Prostate gland (tissue), 2 donors: ENCODE measurements at regions not wholly inside any gene's neighbourhood (a gene's known extent, or its start where the extent isn't known, plus 50 kb on each side); places are given as distances from the start of the nearest gene placed in this dataset.
"Not testable (repeated sequence)": the region's sequence is repeated elsewhere in the genome, so short reads cannot be mapped to it uniquely, and the experiment has no call there.

Experiments used
- DNase-seq: peaks from one replicate; pipeline ENCODE4 v3.0.0-alpha.2; 2019; ENCODE audit warnings: low spot score
- H3K27ac ChIP-seq, 2 donors: fragments of 200-600 bp; sonication (generic); 2 replicates each; pipeline ENCODE4 v1.5.1; 2017 to 2019
- H3K27me3 ChIP-seq: fragments of 200-600 bp; sonication (generic); replicated peaks from 2 replicates; pipeline ENCODE4 v1.5.1; 2019; ENCODE audit not compliant: insufficient read depth
- H3K36me3 ChIP-seq, 2 donors: fragments of 200-600 bp; sonication (generic); 1 replicate in 1 of 2; 2 replicates in 1 of 2; pipeline versions ENCODE4 v1.5.1 to v1.8.1; 2017 to 2019
- H3K4me1 ChIP-seq: fragments of 200-600 bp; sonication (generic); replicated peaks from 2 replicates; pipeline ENCODE4 v1.5.1; 2019
- H3K4me3 ChIP-seq, 2 donors: fragments of 200-600 bp; sonication (generic); 2 replicates each; pipeline ENCODE4 v1.5.1; 2017 to 2019
- H3K9me3 ChIP-seq: fragments of 200-600 bp; sonication (generic); 2 replicates; pipeline ENCODE4 v1.5.1; 2017
- CTCF ChIP-seq, 4 experiments: fragments of 200-600 bp in 2 of 4; fragments of 450-650 bp in 2 of 4; sonication (generic) in 2 of 4; IDR thresholded peaks; 1 replicate in 3 of 4; 2 replicates in 1 of 4; pipeline ENCODE4 v1.5.1; 2016 to 2019; ENCODE audit warnings: antibody characterized with exemption in 4 of 4, mild to moderate bottlenecking in 2 of 4, moderate library complexity in 2 of 4
- POLR2A ChIP-seq: fragments of 450-650 bp; IDR thresholded peaks from one replicate; pipeline ENCODE4 v1.6.1; 2016; ENCODE audit warnings: antibody characterized with exemption, mild to moderate bottlenecking
- POLR2AphosphoS5 ChIP-seq: sonication (generic); formaldehyde crosslinking; IDR thresholded peaks from one replicate; pipeline ENCODE4 v1.6.1; 2017; ENCODE audit warnings: antibody characterized with exemption
- WGBS: methylation state at CpG from one replicate; pipeline ENCODE4 v1.1.5; 2018; 5-methylcytosine and 5-hydroxymethylcytosine counted together
- intact Hi-C: fragments of 100-400 bp; cut with DNase I; formaldehyde crosslinking; loops from one replicate; pipeline ENCODE4 v1.14.2; 2022

- no peaks in the 10 kb centered on the region for H3K9me3 ChIP-seq
- no peak for DNase-seq
- H3K27ac ChIP-seq: no peak overlapping the region
- no peaks in the 10 kb centered on the region for H3K4me1 ChIP-seq
- H3K27me3 ChIP-seq: no peaks in the 10 kb centered on the region
- H3K4me3 ChIP-seq: no peak overlapping the region
- intact Hi-C loops: no loop called here
- WGBS: 51% methylated on average over 15 of the region's 15 CpGs
- no peak for TF ChIP-seq POLR2AphosphoS5
- no peak for TF ChIP-seq CTCF (IDR thresholded peaks at IDR 0.05)
- no peak for TF ChIP-seq POLR2A
- H3K36me3 ChIP-seq: no peaks in the 10 kb centered on the region
Observed at GRCh38 chr20:30286157-30286556, 971.3 kb upstream of the DEFB115 start.

DNA sequence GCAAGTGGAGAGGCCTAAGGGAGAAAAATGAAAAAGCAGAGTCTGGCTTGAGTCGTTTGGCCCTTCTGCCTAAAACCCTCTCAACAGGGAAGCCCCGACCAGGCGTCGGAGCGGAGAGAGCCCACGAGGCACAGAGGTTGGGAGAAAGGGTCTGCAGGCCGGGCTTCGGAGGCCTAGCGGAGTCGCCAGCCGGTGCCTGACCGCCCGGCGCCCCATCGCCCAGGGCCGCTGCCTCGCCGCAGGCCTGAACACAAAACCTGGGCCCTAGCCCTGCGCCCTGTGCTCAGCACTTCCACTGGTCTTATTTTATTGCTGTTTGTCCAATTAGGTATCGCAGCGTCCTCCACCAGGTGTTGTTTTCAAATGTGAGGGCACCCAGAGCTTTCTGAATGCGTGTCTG lies 970.0 kb upstream of the DEFB115 start:
- WGBS: 89% methylated on average over 22 of the region's 22 CpGs
- H3K27me3 ChIP-seq, H3K36me3 ChIP-seq, H3K9me3 ChIP-seq, H3K4me3 ChIP-seq, intact Hi-C loops, H3K4me1 ChIP-seq, H3K27ac ChIP-seq, DNase-seq: not testable (repeated sequence)

- no peak for TF ChIP-seq CTCF (IDR thresholded peaks at IDR 0.05)
- TF ChIP-seq POLR2AphosphoS5: no peak
- no peak for TF ChIP-seq POLR2A
- Histone ChIP-seq H3K4me3 (no peak overlapping the region), H3K36me3 (no peaks in the 10 kb centered on the region), H3K4me1 (no peaks in the 10 kb centered on the region), H3K27ac (no peak overlapping the region), H3K9me3 (no peaks in the 10 kb centered on the region), H3K27me3 (no peaks in the 10 kb centered on the region)
- no peak for DNase-seq
- intact Hi-C loops: no loop called here
- 60% methylated on average over 10 of the region's 10 CpGs for WGBS
Observed at GRCh38 chr20:30288346-30288745, 969.1 kb upstream of the DEFB115 start.

DNA sequence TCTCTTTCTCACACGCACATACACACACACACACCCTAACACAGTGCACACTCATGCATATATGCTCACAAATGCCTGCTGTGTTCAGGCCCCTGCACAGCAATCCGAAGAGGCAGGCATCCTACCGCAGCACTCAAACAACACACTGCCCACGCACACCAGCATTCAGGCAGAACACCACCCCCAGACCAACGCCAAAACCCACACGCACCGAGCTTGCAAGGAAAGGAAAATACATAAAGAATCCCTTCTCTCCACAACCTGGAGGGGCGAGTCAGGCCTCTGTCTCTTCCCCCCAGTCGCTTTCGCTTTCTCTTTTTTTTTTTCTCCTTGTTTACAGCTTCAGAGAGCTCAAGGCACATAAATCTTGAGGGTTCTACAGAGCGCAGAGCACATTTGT lies 968.4 kb upstream of the DEFB115 start:
- H3K27me3 ChIP-seq, H3K9me3 ChIP-seq, H3K36me3 ChIP-seq, H3K4me1 ChIP-seq, H3K4me3 ChIP-seq, DNase-seq, intact Hi-C loops: not testable (repeated sequence)
- WGBS: 5% methylated on average over 11 of the region's 11 CpGs
- H3K27ac ChIP-seq: peak overlapping the region in 1 of 2 donors; percentile 55

DNA sequence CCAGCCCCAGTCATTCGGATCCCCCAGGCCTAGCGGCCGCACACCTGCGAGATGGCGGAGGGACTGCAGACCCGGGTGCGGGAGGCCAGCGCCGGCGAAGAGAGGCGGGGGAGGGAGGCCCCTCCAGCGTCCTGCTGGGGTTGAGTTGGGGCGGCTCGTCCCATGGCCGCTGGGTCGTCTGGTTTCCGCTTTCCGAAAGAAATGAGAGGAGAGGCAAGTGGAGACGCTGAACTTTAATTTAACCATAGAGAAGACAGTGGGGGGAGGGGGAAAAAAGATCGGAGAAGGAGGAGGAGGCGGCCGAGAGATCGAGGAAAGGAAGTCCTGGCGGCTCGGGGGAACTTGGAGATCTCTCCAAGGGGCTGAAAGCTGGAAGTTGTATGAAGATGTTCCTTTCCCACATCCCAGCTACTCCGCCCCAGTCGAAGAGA lies 967.7 kb upstream of the DEFB115 start:
- intact Hi-C loops, H3K9me3 ChIP-seq, H3K4me1 ChIP-seq, H3K36me3 ChIP-seq, H3K27me3 ChIP-seq, DNase-seq: not testable (repeated sequence)
- WGBS: 3% methylated on average over 27 of the region's 27 CpGs
- H3K27ac ChIP-seq: peak overlapping the region; percentile 55 to 72
- peak overlapping the region; percentile 19 to 21 for H3K4me3 ChIP-seq

DNA sequence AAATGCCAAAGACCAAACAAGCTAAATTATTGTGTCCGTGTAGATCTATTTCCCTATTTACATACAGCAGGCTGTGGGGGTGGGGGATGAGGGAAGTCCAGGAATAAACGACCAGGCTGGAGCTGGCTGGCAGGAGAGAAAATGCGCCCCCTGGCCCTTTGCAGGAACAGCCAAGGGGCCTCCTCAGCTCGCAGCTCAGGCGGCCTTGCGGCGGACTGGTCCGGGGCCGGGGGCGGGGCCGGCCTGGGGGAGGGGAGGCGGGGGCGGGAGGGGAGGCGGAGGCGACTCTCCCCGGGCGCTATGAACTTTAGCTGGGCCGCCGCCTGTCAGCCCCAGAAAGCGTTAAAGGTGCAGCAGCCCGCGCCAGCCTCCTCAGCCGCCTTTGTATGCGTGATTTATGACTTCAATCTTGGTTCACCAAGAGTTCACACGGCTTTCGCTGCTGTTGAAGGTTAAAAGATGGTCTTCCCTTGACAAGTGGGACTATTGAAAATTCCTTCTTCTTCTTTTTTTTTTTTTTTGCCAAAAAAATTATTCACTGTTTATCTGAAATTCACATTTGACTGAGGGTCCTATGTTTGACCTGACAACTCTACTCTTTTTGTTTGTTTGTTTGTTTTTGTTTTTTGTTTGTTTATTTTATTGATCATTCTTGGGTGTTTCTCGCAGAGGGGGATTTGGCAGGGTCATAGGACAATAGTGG lies 967.0 kb upstream of the DEFB115 start:
- Histone ChIP-seq H3K27ac (peak overlapping the region; percentile 55 to 72), H3K4me3 (peak overlapping the region; percentile 19 to 21)
- DNase-seq, H3K27me3 ChIP-seq, H3K36me3 ChIP-seq, intact Hi-C loops, H3K9me3 ChIP-seq, H3K4me1 ChIP-seq: not testable (repeated sequence)
- WGBS: 1% methylated on average over 25 of the region's 27 CpGs

GRCh38 chr20:30291064-30291379 lies 966.4 kb upstream of the DEFB115 start:
- H3K27ac ChIP-seq, H3K4me3 ChIP-seq, H3K4me1 ChIP-seq, H3K9me3 ChIP-seq, intact Hi-C loops, H3K27me3 ChIP-seq, DNase-seq, H3K36me3 ChIP-seq: not testable (repeated sequence)
- WGBS: 21% methylated on average over 3 of the region's 4 CpGs

- 99% methylated on average over 21 of the region's 32 CpGs for WGBS
- H3K4me1 ChIP-seq, intact Hi-C loops, DNase-seq, H3K27ac ChIP-seq, H3K36me3 ChIP-seq, H3K9me3 ChIP-seq, H3K27me3 ChIP-seq, H3K4me3 ChIP-seq: not testable (repeated sequence)
Observed at GRCh38 chr20:30291686-30292085, 965.8 kb upstream of the DEFB115 start.

- H3K27ac ChIP-seq, H3K36me3 ChIP-seq, H3K27me3 ChIP-seq, H3K4me3 ChIP-seq, H3K9me3 ChIP-seq, intact Hi-C loops, H3K4me1 ChIP-seq, DNase-seq: not testable (repeated sequence)
- 69% methylated on average over 1 of the region's 1 CpG for WGBS
Observed at GRCh38 chr20:30295396-30295795, 962.1 kb upstream of the DEFB115 start.

DNA sequence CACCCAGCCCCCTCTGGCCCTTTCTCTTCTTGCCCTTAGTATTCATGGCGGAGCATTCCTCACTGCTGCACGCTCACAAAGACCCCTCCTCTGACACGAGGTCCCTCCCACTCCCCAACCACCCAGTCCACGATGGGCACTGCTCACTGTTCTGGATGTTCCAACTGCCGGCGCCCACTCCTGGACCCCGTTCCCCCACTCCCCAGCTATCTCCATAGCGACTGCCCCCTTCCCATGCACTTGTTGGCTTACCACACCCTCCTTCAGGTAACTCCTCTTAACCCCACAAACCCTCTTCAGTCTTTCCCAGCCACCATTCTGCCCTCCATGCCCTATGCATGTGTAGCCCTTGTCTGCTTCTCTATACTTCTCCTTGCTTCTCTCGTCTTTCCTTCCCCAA lies 961.5 kb upstream of the DEFB115 start:
- intact Hi-C loops, H3K27ac ChIP-seq: not testable (repeated sequence)
- WGBS: 86% methylated on average over 8 of the region's 9 CpGs

More for the DNA sequence above, 961.5 kb upstream of the DEFB115 start:
- not testable (repeated sequence) for H3K4me1 ChIP-seq, DNase-seq, H3K36me3 ChIP-seq, H3K4me3 ChIP-seq, H3K9me3 ChIP-seq, H3K27me3 ChIP-seq
